Hematopoietic multipotent progenitor cell treated with erythropoietin and hydrocortisone succinate and interleukin-3 and kit ligand, for 8 days (in vitro differentiated cells): ENCODE measurements at regions not wholly inside any gene's neighbourhood (a gene's known extent, or its start where the extent isn't known, plus 50 kb on each side); places are given as distances from the start of the nearest gene placed in this dataset.

Experiments used
- DNase-seq: peaks from one replicate; pipeline ENCODE4 v3.0.0-alpha.2; 2015

DNA sequence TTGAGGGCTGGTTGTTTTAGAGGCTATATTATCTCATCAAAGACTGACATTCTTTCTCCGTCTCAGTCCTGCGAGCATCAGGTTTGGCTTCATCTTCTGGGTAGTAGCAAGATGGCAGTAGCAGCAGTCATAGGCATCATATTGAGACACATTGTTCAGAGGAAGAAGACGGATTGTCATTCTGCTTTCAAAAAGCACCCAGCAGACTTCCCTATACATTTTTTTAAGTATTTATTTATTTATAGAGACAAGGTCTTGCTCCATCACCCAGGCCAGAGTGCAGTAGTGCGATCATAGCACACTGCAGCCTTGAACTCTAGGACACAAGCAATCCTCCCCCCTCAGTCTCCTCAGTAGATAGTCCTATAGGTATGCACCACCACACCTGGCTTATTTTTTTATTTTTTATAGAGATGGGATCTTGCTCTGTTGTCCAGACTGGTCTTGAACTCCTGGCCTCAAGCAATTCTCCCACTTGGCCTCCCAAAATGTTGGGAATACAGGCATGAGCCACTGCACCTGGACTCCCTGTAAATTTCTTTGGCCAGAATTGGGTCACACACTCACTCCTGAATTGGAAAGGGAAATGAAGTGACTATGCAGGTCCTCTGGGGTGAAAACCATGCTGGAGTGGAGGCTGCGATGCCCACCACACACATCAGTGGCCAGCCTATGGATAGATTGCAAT, 125.4 kb downstream of the SLC38A6 start:
- peak; percentile 6 for DNase-seq

GRCh38 chr14:61104358-61104757, 123.3 kb downstream of the SLC38A6 start:
- no peak for DNase-seq

- no peak for DNase-seq
Measured at GRCh38 chr14:61103541-61104339, 122.7 kb downstream of the SLC38A6 start.

GRCh38 chr14:61102549-61103466, 121.8 kb downstream of the SLC38A6 start:
- no peak for DNase-seq
